HEK293T (cell line): ENCODE measurements at regions not wholly inside any gene's neighbourhood (a gene's known extent, or its start where the extent isn't known, plus 50 kb on each side); places are given as distances from the start of the nearest gene placed in this dataset.
"Not testable (repeated sequence)": the region's sequence is repeated elsewhere in the genome, so short reads cannot be mapped to it uniquely, and the experiment has no call there.

ENCODE experiments used
- CTCF ChIA-PET: fragments of 350-600 bp; formaldehyde crosslinking; extraction: SDS; loops from one replicate; lab custom pipeline; 2021; ENCODE audit warnings: antibody characterized with exemption, inconsistent platforms; lab: Yijun Ruan, JAX
- POLR2A ChIA-PET: fragments of 350-600 bp; formaldehyde crosslinking; extraction: SDS; loops from one replicate; lab custom pipeline; 2020; ENCODE audit warnings: antibody characterized with exemption, inconsistent platforms; lab: Yijun Ruan, JAX
- DNase-seq: peaks from one replicate; pipeline ENCODE4 v3.0.0; 2012; ENCODE audit warnings: mixed read lengths; ENCODE audit errors: extremely low spot score
- ARNT ChIP-seq: fragments of 450-650 bp; IDR thresholded peaks from 2 replicates; pipeline ENCODE4 v1.6.1; 2017; ENCODE audit warnings: mild to moderate bottlenecking
- BHLHE40 ChIP-seq: fragments of 450-650 bp; IDR thresholded peaks from 2 replicates; pipeline ENCODE4 v1.6.1; 2016; ENCODE audit warnings: mild to moderate bottlenecking, moderate library complexity, borderline replicate concordance
- CTBP1 ChIP-seq: fragments of 450-650 bp; IDR thresholded peaks from 2 replicates; pipeline ENCODE4 v1.6.1; 2016; ENCODE audit warnings: borderline replicate concordance
- ELF4 ChIP-seq: fragments of 450-650 bp; IDR thresholded peaks from 2 replicates; pipeline ENCODE4 v1.6.1; 2017; ENCODE audit warnings: antibody characterized with exemption
- FOXA1 ChIP-seq: fragments of 450-650 bp; IDR thresholded peaks from 2 replicates; pipeline ENCODE4 v1.6.1; 2016; ENCODE audit warnings: mild to moderate bottlenecking
- FOXK2 ChIP-seq: fragments of 450-650 bp; IDR thresholded peaks from 2 replicates; pipeline ENCODE4 v1.6.1; 2016; ENCODE audit warnings: mild to moderate bottlenecking
- FOXM1 ChIP-seq: fragments of 450-650 bp; IDR thresholded peaks from 2 replicates; pipeline ENCODE4 v1.6.1; 2017; ENCODE audit warnings: mild to moderate bottlenecking, borderline replicate concordance
- HDGF ChIP-seq: fragments of 450-650 bp; IDR thresholded peaks from 2 replicates; pipeline ENCODE4 v1.6.1; 2017; ENCODE audit warnings: antibody characterized with exemption, borderline replicate concordance
- L3MBTL2 ChIP-seq: fragments of 450-650 bp; conservative IDR thresholded peaks from 2 replicates; pipeline ENCODE4 v1.6.1; 2016; ENCODE audit warnings: mild to moderate bottlenecking
- LEF1 ChIP-seq: fragments of 450-650 bp; IDR thresholded peaks from 2 replicates; pipeline ENCODE4 v1.6.1; 2017; ENCODE audit warnings: mild to moderate bottlenecking, borderline replicate concordance
- NFRKB ChIP-seq: fragments of 450-650 bp; IDR thresholded peaks from 2 replicates; pipeline ENCODE4 v1.6.1; 2016; ENCODE audit warnings: mild to moderate bottlenecking, moderate library complexity
- SP1 ChIP-seq: fragments of 450-650 bp; IDR thresholded peaks from 2 replicates; pipeline ENCODE4 v1.6.1; 2017
- SUZ12 ChIP-seq: fragments of 450-650 bp; IDR thresholded peaks from 2 replicates; pipeline ENCODE4 v1.6.1; 2016; ENCODE audit warnings: mild to moderate bottlenecking
- TARDBP ChIP-seq: fragments of 450-650 bp; IDR thresholded peaks from 2 replicates; pipeline ENCODE4 v1.6.1; 2016
- ZNF384 ChIP-seq: fragments of 450-650 bp; IDR thresholded peaks from 2 replicates; pipeline ENCODE4 v1.6.1; 2016
- TF ChIP-seq, protein P1 (sequence below): fragments of 450-650 bp; IDR thresholded peaks from 2 replicates; pipeline ENCODE4 v1.6.1; 2016

- DNase-seq = no peak
- CTCF ChIA-PET = no interaction called here
- TF ChIP-seq LEF1 (no peak), ZNF384 (no peak), FOXK2 (no peak), SP1 (no peak)
- POLR2A ChIA-PET = no interaction called here
Observed at GRCh38 chr13:28576067-28576466, 81.1 kb upstream of the FLT1 start.

GRCh38 chr13:28575200-28575599, 80.3 kb upstream of the FLT1 start:
- ChIA-PET CTCF (no interaction called here), POLR2A (no interaction called here)
- DNase-seq = no peak
- TF ChIP-seq L3MBTL2 = no peak
- TF ChIP-seq, protein P1, sequence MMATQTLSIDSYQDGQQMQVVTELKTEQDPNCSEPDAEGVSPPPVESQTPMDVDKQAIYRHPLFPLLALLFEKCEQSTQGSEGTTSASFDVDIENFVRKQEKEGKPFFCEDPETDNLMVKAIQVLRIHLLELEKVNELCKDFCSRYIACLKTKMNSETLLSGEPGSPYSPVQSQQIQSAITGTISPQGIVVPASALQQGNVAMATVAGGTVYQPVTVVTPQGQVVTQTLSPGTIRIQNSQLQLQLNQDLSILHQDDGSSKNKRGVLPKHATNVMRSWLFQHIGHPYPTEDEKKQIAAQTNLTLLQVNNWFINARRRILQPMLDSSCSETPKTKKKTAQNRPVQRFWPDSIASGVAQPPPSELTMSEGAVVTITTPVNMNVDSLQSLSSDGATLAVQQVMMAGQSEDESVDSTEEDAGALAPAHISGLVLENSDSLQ = no peak
- TF ChIP-seq LEF1 = no peak
- no peak for TF ChIP-seq FOXM1
- TF ChIP-seq BHLHE40 = no peak
- TF ChIP-seq CTBP1 = no peak
- TF ChIP-seq NFRKB = no peak
- TF ChIP-seq ELF4 = no peak

DNA sequence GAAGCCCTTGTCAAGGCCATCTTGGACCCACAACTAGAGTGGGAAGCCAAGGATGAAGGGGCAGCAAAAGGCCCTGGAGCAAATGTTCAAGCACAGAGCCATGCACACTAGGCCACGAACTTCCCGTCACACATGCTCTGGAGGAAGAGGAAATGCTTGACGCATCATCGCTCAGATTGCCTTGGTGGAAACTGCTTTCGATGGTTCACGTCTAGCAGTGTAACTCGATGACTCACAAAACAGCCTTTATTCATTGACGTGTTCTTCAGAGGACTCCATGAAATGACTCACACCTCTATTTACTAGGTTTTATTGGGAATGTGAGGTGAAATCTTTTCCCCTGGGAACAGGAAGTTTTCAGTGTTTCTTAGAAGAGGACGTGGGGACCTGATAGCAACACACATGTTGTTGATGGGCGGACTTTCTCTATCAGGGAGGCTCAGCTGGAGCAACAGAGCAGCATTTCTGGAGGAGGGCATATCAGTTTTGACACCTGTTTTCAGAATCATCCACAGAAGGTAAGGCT, 79.8 kb upstream of the FLT1 start:
- DNase-seq = no peak
- TF ChIP-seq FOXM1 = no peak
- TF ChIP-seq SP1 = no peak
- no peak for TF ChIP-seq L3MBTL2
- TF ChIP-seq, protein P1 = no peak
- TF ChIP-seq BHLHE40 = no peak
- no peak for TF ChIP-seq HDGF
- TF ChIP-seq ZNF384 = no peak
- TF ChIP-seq LEF1 = no peak
- no peak for TF ChIP-seq FOXA1
- no peak for TF ChIP-seq CTBP1
- TF ChIP-seq ARNT = no peak
- no peak for TF ChIP-seq SUZ12
- no peak for TF ChIP-seq ELF4
- TF ChIP-seq TARDBP = no peak
- no peak for TF ChIP-seq FOXK2
- no peak for TF ChIP-seq NFRKB
- POLR2A ChIA-PET = no interaction called here
- CTCF ChIA-PET = no interaction called here

GRCh38 chr13:28573595-28574373, 78.9 kb upstream of the FLT1 start:
- POLR2A ChIA-PET = no interaction called here
- TF ChIP-seq TARDBP (no peak), HDGF (no peak), SP1 (no peak), FOXK2 (no peak), FOXA1 (no peak), CTBP1 (no peak), ELF4 (no peak), SUZ12 (no peak), LEF1 (no peak)
- CTCF ChIA-PET = no interaction called here
- DNase-seq = no peak

- ChIA-PET POLR2A (no interaction called here), CTCF (no interaction called here)
- no peak for TF ChIP-seq L3MBTL2
- TF ChIP-seq, protein P1 = no peak
- no peak for TF ChIP-seq NFRKB
- TF ChIP-seq FOXA1 = no peak
- no peak for TF ChIP-seq SP1
- no peak for TF ChIP-seq TARDBP
- no peak for DNase-seq
Observed at GRCh38 chr13:28572871-28573270, 77.9 kb upstream of the FLT1 start.

GRCh38 chr13:28570356-28570755, 75.4 kb upstream of the FLT1 start:
- POLR2A ChIA-PET, DNase-seq: not testable (repeated sequence)
- CTCF ChIA-PET = interaction anchor here (0.7 kb wide), 1 partner anchor 149 kb away, joined by 4 read pairs; no protein-coding TSS in a partner anchor

DNA sequence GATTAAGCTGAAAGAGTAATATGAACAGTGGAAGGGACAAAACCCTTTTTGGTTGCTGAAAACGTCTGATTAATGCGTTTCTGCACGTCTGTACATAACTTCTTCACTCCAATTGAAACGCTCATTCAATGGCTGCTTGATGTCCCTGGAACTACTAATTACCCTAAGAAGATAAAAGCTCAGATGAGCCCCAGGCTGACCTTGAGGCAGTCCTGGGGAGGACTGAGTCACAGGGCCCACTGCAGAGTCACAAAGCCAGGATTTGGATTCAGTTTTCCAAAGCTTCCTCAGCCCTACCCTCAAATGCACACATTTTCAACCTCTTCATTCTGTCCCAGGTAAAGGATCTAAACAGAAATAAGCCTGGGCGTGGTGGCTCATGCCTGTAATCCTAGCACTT, 75.0 kb upstream of the FLT1 start:
- CTCF ChIA-PET = interaction anchor here (0.7 kb wide), 1 partner anchor 150 kb away, joined by 4 read pairs; no protein-coding TSS in a partner anchor
- TF ChIP-seq NFRKB (no peak), ELF4 (no peak), CTBP1 (no peak), FOXK2 (no peak), HDGF (no peak), L3MBTL2 (no peak), LEF1 (no peak), BHLHE40 (no peak), FOXM1 (no peak)
- POLR2A ChIA-PET = no interaction called here
- no peak for DNase-seq
